Activated CD8-positive, alpha-beta memory T cell treated with anti-CD3 and anti-CD28 coated beads for 24 hours (primary cell): ENCODE measurements at regions not wholly inside any gene's neighbourhood (a gene's known extent, or its start where the extent isn't known, plus 50 kb on each side); places are given as distances from the start of the nearest gene placed in this dataset.
"Not testable (repeated sequence)": the region's sequence is repeated elsewhere in the genome, so short reads cannot be mapped to it uniquely, and the experiment has no call there.

Experiments
- DNase-seq: peaks from one replicate; pipeline ENCODE4 v3.0.0-alpha.2; 2020

GRCh38 chr4:24363751-24364150 is 220.6 kb downstream of the DHX15 start:
- DNase-seq = no peak

GRCh38 chr4:24352112-24352511 is 232.2 kb downstream of the DHX15 start:
- no peak for DNase-seq

GRCh38 chr4:24349168-24349996 is 235.0 kb downstream of the DHX15 start:
- DNase-seq = not testable (repeated sequence)

GRCh38 chr4:24339260-24339659 is 245.1 kb downstream of the DHX15 start:
- DNase-seq = no peak

GRCh38 chr4:24337451-24338190 is 246.7 kb downstream of the DHX15 start:
- DNase-seq = no peak

- DNase-seq = no peak
These were observed 248.7 kb downstream of the DHX15 start for GRCh38 chr4:24335616-24336015.

GRCh38 chr4:24334906-24335305 is 249.4 kb downstream of the DHX15 start:
- no peak for DNase-seq

GRCh38 chr4:24330573-24330972 is 253.8 kb downstream of the DHX15 start:
- DNase-seq = no peak

- no peak for DNase-seq
These were observed 254.2 kb downstream of the DHX15 start for GRCh38 chr4:24330172-24330571.

GRCh38 chr4:24328711-24329110 is 255.6 kb downstream of the DHX15 start:
- DNase-seq = no peak

GRCh38 chr4:24328310-24328709 is 256.0 kb downstream of the DHX15 start:
- no peak for DNase-seq

GRCh38 chr4:24322995-24323394 is 261.4 kb downstream of the DHX15 start:
- DNase-seq = no peak

- DNase-seq = no peak
These were observed 261.8 kb downstream of the DHX15 start for GRCh38 chr4:24322511-24322910.

- DNase-seq = no peak
These were observed 262.7 kb downstream of the DHX15 start for GRCh38 chr4:24321616-24322015.

- no peak for DNase-seq
These were observed 263.2 kb downstream of the DHX15 start for GRCh38 chr4:24321131-24321530.

GRCh38 chr4:24319387-24319786 is 265.0 kb downstream of the DHX15 start:
- no peak for DNase-seq

- no peak for DNase-seq
These were observed 269.3 kb downstream of the DHX15 start for GRCh38 chr4:24315056-24315455.

- no peak for DNase-seq
These were observed 272.0 kb downstream of the DHX15 start for GRCh38 chr4:24312261-24312913.

GRCh38 chr4:24303926-24304325 is 280.4 kb downstream of the DHX15 start:
- DNase-seq = no peak

- DNase-seq = no peak
These were observed 285.4 kb downstream of the DHX15 start for GRCh38 chr4:24298911-24299310.

- no peak for DNase-seq
These were observed 297.3 kb downstream of the DHX15 start for GRCh38 chr4:24287096-24287495.

GRCh38 chr4:24285759-24286158 is 298.6 kb downstream of the DHX15 start:
- no peak for DNase-seq

- DNase-seq = no peak
These were observed 301.9 kb downstream of the DHX15 start for GRCh38 chr4:24282446-24282845.

- no peak for DNase-seq
These were observed 304.4 kb downstream of the DHX15 start for GRCh38 chr4:24279911-24280375.
